Liver (tissue), 8 donors: ENCODE measurements at regions not wholly inside any gene's neighbourhood (a gene's known extent, or its start where the extent isn't known, plus 50 kb on each side); places are given as distances from the start of the nearest gene placed in this dataset.

Experiments used
- DNase-seq: peaks from one replicate; pipeline ENCODE4 v3.0.0-alpha.2; 2017; ENCODE audit warnings: low spot score
- H3K27ac ChIP-seq, 2 donors: one replicate each; pipeline ENCODE4 v1.7.0; 2013; ENCODE audit warnings: inconsistent platforms in 2 of 2, low read length in 2 of 2, control low read depth in 1 of 2, low read depth in 1 of 2, mild to moderate bottlenecking in 1 of 2
- H3K27me3 ChIP-seq, 4 donors: one replicate each; pipeline versions ENCODE4 v1.6.1 to v1.7.0; 2013; ENCODE audit warnings: low read length in 3 of 4, inconsistent platforms in 1 of 4, mild to moderate bottlenecking in 1 of 4, moderate library complexity in 1 of 4; ENCODE audit not compliant: control insufficient read depth in 4 of 4, insufficient read depth in 4 of 4
- H3K36me3 ChIP-seq, 4 donors: one replicate each; pipeline versions ENCODE4 v1.6.1 to v1.7.0; 2013; ENCODE audit warnings: low read length in 3 of 4, mild to moderate bottlenecking in 3 of 4, low read depth in 1 of 4, moderate library complexity in 1 of 4; ENCODE audit not compliant: control insufficient read depth in 4 of 4, insufficient read depth in 3 of 4
- H3K4me1 ChIP-seq, 4 donors: one replicate each; pipeline versions ENCODE4 v1.6.1 to v1.7.0; 2013; ENCODE audit warnings: low read length in 3 of 4, mild to moderate bottlenecking in 3 of 4, moderate library complexity in 1 of 4; ENCODE audit not compliant: control insufficient read depth in 4 of 4, insufficient read depth in 4 of 4
- H3K4me3 ChIP-seq, 3 donors: one replicate each; pipeline versions ENCODE4 v1.6.1 to v1.7.0; 2013; ENCODE audit warnings: low read length in 3 of 3, control low read depth in 1 of 3, low read depth in 1 of 3, mild to moderate bottlenecking in 1 of 3
- H3K9ac ChIP-seq, 2 donors: one replicate each; pipeline ENCODE4 v1.7.0; 2013; ENCODE audit warnings: low read length in 2 of 2, mild to moderate bottlenecking in 2 of 2, moderate library complexity in 2 of 2, control low read depth in 1 of 2, low read depth in 1 of 2
- H3K9me3 ChIP-seq, 4 donors: one replicate each; pipeline versions ENCODE4 v1.6.1 to v1.7.0; 2013; ENCODE audit warnings: low read length in 3 of 4; ENCODE audit not compliant: control insufficient read depth in 4 of 4
- FOXA1 ChIP-seq: IDR thresholded peaks from 2 replicates; pipeline ENCODE4 v1.6.1; 2016; ENCODE audit warnings: antibody characterized with exemption
- FOXA2 ChIP-seq: IDR thresholded peaks from 2 replicates; pipeline ENCODE4 v1.6.1; 2016; ENCODE audit warnings: antibody characterized with exemption
- GABPA ChIP-seq, 2 donors: IDR thresholded peaks in 1 of 2; conservative IDR thresholded peaks in 1 of 2; 2 replicates each; pipeline ENCODE4 v1.6.1; 2016; ENCODE audit warnings: antibody characterized with exemption in 2 of 2, mild to moderate bottlenecking in 1 of 2, moderate library complexity in 1 of 2
- HNF4A ChIP-seq, 2 donors: conservative IDR thresholded peaks; 2 replicates each; pipeline ENCODE4 v1.6.1; 2016; ENCODE audit warnings: antibody characterized with exemption in 2 of 2, mild to moderate bottlenecking in 2 of 2
- HNF4G ChIP-seq: IDR thresholded peaks from 2 replicates; pipeline ENCODE4 v1.6.1; 2016; ENCODE audit warnings: antibody characterized with exemption
- JUND ChIP-seq, 2 donors: IDR thresholded peaks; 2 replicates each; pipeline ENCODE4 v1.6.1; 2016; ENCODE audit warnings: antibody characterized with exemption in 2 of 2
- RAD21 ChIP-seq, 2 donors: IDR thresholded peaks; 2 replicates each; pipeline ENCODE4 v1.6.1; 2016; ENCODE audit warnings: antibody characterized with exemption in 2 of 2, mild to moderate bottlenecking in 2 of 2
- RXRA ChIP-seq, 2 donors: IDR thresholded peaks; 2 replicates each; pipeline ENCODE4 v1.6.1; 2017 to 2018; ENCODE audit warnings: antibody characterized with exemption in 2 of 2, mild to moderate bottlenecking in 1 of 2
- SP1 ChIP-seq: IDR thresholded peaks from 2 replicates; pipeline ENCODE4 v1.6.1; 2018; ENCODE audit warnings: antibody characterized with exemption, mild to moderate bottlenecking
- TAF1 ChIP-seq: conservative IDR thresholded peaks from 2 replicates; pipeline ENCODE4 v1.6.1; 2016; ENCODE audit warnings: antibody characterized with exemption, mild to moderate bottlenecking
- YY1 ChIP-seq: IDR thresholded peaks from 2 replicates; pipeline ENCODE4 v1.6.1; 2016; ENCODE audit warnings: antibody characterized with exemption, mild to moderate bottlenecking
- WGBS: extraction: QIAGEN DNeasy Blood & Tissue Kit; methylation state at CpG from one replicate; pipeline ENCODE4 v1.1.7; 2013; 5-methylcytosine and 5-hydroxymethylcytosine counted together
- TF ChIP-seq, protein P1 (sequence below): fragments of 150-350 bp; IDR thresholded peaks from 2 replicates; pipeline ENCODE4 v1.5.1; 2017; ENCODE audit warnings: improper control_type of control experiment, low read depth, low read length; ENCODE audit not compliant: missing input control
- TF ChIP-seq, protein P2 (sequence below): IDR thresholded peaks from 2 replicates; pipeline ENCODE4 v1.6.1; 2016; ENCODE audit warnings: antibody characterized with exemption
- TF ChIP-seq, protein P3 (sequence below): IDR thresholded peaks from 2 replicates; pipeline ENCODE4 v1.6.1; 2016; ENCODE audit warnings: antibody characterized with exemption
- TF ChIP-seq, protein P4 (sequence below): IDR thresholded peaks from 2 replicates; pipeline ENCODE4 v1.6.1; 2016; ENCODE audit warnings: antibody characterized with exemption, mild to moderate bottlenecking
- donor health status: healthy.
- donor health status: healthy.
- donor health status: healthy.
- donor health status: healthy.
- donor health status: healthy.

DNA sequence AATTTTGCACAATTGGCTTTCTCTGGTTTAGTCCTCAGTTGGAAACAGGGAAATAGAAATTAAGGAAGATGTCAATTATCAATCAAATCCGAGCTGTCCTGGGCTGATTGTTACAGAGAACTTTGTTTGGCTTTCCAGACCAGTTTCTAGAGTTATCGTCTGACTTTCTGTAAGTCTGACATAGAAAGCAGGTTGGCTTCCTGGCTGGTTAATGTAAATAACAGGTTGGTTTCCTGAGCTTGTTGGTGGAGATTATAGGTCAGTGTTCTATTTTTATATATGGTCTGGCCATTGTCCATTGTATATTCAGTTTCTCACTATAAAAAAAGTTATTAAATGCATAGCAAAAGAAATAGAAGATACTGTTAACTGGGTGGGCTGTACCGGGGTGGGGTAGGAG, 204.8 kb downstream of the MBD2 start (continued):
- TF ChIP-seq, protein P1, sequence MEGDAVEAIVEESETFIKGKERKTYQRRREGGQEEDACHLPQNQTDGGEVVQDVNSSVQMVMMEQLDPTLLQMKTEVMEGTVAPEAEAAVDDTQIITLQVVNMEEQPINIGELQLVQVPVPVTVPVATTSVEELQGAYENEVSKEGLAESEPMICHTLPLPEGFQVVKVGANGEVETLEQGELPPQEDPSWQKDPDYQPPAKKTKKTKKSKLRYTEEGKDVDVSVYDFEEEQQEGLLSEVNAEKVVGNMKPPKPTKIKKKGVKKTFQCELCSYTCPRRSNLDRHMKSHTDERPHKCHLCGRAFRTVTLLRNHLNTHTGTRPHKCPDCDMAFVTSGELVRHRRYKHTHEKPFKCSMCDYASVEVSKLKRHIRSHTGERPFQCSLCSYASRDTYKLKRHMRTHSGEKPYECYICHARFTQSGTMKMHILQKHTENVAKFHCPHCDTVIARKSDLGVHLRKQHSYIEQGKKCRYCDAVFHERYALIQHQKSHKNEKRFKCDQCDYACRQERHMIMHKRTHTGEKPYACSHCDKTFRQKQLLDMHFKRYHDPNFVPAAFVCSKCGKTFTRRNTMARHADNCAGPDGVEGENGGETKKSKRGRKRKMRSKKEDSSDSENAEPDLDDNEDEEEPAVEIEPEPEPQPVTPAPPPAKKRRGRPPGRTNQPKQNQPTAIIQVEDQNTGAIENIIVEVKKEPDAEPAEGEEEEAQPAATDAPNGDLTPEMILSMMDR: no peak
- TF ChIP-seq HNF4G (no peak), YY1 (no peak), HNF4A (conservative IDR thresholded peaks at IDR 0.05) (no peak)
- TF ChIP-seq, protein P2, sequence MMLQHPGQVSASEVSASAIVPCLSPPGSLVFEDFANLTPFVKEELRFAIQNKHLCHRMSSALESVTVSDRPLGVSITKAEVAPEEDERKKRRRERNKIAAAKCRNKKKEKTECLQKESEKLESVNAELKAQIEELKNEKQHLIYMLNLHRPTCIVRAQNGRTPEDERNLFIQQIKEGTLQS: no peak

DNA sequence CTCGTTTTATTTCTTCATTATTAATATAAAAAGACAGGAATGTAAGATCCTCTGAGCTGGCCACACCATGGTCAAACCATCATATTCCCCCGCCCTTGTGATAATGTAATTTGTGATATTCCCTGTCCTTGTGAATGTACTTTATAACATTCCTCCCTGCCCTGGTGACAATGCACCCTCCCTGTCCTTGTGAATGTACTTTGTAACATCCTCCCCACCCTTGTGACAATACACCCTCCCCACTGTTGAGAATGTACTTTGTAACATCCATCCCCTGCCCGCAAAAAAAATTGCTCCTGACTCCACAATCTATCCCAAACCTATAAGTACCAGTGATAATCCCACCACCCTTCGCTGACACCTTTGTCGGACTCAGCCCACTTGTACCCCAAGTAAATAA, 211.0 kb downstream of the MBD2 start:
- TF ChIP-seq HNF4A (conservative IDR thresholded peaks at IDR 0.05): no peak
- TF ChIP-seq, protein P2: no peak
- no peak for TF ChIP-seq YY1
- no peak for TF ChIP-seq JUND (IDR thresholded peaks at IDR 0.05)
- no peak for TF ChIP-seq FOXA1
- no peak for TF ChIP-seq FOXA2
- no peak for TF ChIP-seq SP1
- TF ChIP-seq, protein P1: no peak
- TF ChIP-seq RXRA (IDR thresholded peaks at IDR 0.05): no peak
- no peak for TF ChIP-seq HNF4G
- no peak for TF ChIP-seq TAF1
- TF ChIP-seq GABPA (IDR thresholded peaks at IDR 0.05 in 1 of 2, conservative IDR thresholded peaks at IDR 0.05 in 1 of 2): no peak
- TF ChIP-seq RAD21 (IDR thresholded peaks at IDR 0.05): no peak
- TF ChIP-seq, protein P3, sequence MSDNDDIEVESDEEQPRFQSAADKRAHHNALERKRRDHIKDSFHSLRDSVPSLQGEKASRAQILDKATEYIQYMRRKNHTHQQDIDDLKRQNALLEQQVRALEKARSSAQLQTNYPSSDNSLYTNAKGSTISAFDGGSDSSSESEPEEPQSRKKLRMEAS: no peak
- TF ChIP-seq, protein P4, sequence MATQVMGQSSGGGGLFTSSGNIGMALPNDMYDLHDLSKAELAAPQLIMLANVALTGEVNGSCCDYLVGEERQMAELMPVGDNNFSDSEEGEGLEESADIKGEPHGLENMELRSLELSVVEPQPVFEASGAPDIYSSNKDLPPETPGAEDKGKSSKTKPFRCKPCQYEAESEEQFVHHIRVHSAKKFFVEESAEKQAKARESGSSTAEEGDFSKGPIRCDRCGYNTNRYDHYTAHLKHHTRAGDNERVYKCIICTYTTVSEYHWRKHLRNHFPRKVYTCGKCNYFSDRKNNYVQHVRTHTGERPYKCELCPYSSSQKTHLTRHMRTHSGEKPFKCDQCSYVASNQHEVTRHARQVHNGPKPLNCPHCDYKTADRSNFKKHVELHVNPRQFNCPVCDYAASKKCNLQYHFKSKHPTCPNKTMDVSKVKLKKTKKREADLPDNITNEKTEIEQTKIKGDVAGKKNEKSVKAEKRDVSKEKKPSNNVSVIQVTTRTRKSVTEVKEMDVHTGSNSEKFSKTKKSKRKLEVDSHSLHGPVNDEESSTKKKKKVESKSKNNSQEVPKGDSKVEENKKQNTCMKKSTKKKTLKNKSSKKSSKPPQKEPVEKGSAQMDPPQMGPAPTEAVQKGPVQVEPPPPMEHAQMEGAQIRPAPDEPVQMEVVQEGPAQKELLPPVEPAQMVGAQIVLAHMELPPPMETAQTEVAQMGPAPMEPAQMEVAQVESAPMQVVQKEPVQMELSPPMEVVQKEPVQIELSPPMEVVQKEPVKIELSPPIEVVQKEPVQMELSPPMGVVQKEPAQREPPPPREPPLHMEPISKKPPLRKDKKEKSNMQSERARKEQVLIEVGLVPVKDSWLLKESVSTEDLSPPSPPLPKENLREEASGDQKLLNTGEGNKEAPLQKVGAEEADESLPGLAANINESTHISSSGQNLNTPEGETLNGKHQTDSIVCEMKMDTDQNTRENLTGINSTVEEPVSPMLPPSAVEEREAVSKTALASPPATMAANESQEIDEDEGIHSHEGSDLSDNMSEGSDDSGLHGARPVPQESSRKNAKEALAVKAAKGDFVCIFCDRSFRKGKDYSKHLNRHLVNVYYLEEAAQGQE: no peak
- Histone ChIP-seq H3K27ac (no peak overlapping the region), H3K36me3 (no peaks in the 10 kb centered on the region), H3K9me3 (no peaks in the 10 kb centered on the region), H3K4me1 (no peaks in the 10 kb centered on the region), H3K9ac (no peak overlapping the region), H3K4me3 (no peak overlapping the region), H3K27me3 (no peaks in the 10 kb centered on the region)
- 77% methylated on average over 5 of the region's 5 CpGs for WGBS
- DNase-seq: no peak
